IMR-90 (cell line): ENCODE measurements at regions not wholly inside any gene's neighbourhood (a gene's known extent, or its start where the extent isn't known, plus 50 kb on each side); places are given as distances from the start of the nearest gene placed in this dataset.

ENCODE experiments used
- ATAC-seq: fragments of 200-7000 bp; cut with Tn5 transposase; 2 replicates; pipeline ENCODE4 v1.9.1; 2020; ENCODE audit warnings: low read depth, mild to moderate bottlenecking, moderate library complexity
- BruUV-seq: library from RNA; stranded (reverse); fragments of 400-500 nt; replicated peaks from 2 replicates; lab custom pipeline; 2021; lab: Mats Ljungman, UMichigan
- CTCF ChIA-PET: fragments of 300-600 bp; formaldehyde crosslinking; extraction: SDS; loops from one replicate; lab custom pipeline; 2021; ENCODE audit warnings: antibody characterized with exemption; lab: Yijun Ruan, JAX
- POLR2A ChIA-PET: fragments of 300-600 bp; sonication (Branson Sonifier 250); formaldehyde crosslinking; loops from one replicate; lab custom pipeline; 2022; ENCODE audit warnings: antibody characterized with exemption; ENCODE audit not compliant: unreplicated experiment; lab: Charles Lee
- DNase-seq: peaks from one replicate; pipeline ENCODE4 v3.0.0; 2013
- H2AFZ ChIP-seq: replicated peaks from 2 replicates; pipeline ENCODE3; 2013; ENCODE audit warnings: low read length, mild to moderate bottlenecking; ENCODE audit not compliant: poor library complexity
- H2AK5ac ChIP-seq: 2 replicates; pipeline ENCODE4 v1.6.1; 2013; ENCODE audit warnings: low read depth, low read length, inconsistent platforms
- H2AK9ac ChIP-seq: replicated peaks from 2 replicates; pipeline ENCODE3; 2013; ENCODE audit warnings: mild to moderate bottlenecking, low read depth, low read length, moderate library complexity; ENCODE audit not compliant: poor library complexity
- H2BK120ac ChIP-seq: 2 replicates; pipeline ENCODE4 v1.6.1; 2013; ENCODE audit warnings: low read depth, low read length, inconsistent platforms
- H2BK15ac ChIP-seq: 3 replicates; pipeline ENCODE4 v1.6.1; 2013; ENCODE audit warnings: low read depth, low read length, inconsistent platforms
- H2BK20ac ChIP-seq: 2 replicates; pipeline ENCODE4 v1.6.1; 2013; ENCODE audit warnings: low read depth, mild to moderate bottlenecking, inconsistent platforms, low read length, moderate library complexity
- H2BK5ac ChIP-seq: 2 replicates; pipeline ENCODE4 v1.6.1; 2013; ENCODE audit warnings: mild to moderate bottlenecking, low read depth, low read length, inconsistent platforms; ENCODE audit not compliant: poor library complexity, severe bottlenecking
- H3K14ac ChIP-seq: replicated peaks from 2 replicates; pipeline ENCODE4 v1.6.1; 2013; ENCODE audit warnings: low read depth, low read length, inconsistent platforms
- H3K18ac ChIP-seq: 2 replicates; pipeline ENCODE4 v1.6.1; 2013; ENCODE audit warnings: low read depth, low read length, control low read depth
- H3K23ac ChIP-seq: 2 replicates; pipeline ENCODE4 v1.6.1; 2013; ENCODE audit warnings: low read depth, low read length, inconsistent platforms
- H3K27ac ChIP-seq: 2 replicates; pipeline ENCODE4 v1.5.1; 2013; ENCODE audit warnings: mild to moderate bottlenecking, control low read depth, low read length; ENCODE audit not compliant: insufficient read depth
- H3K27me3 ChIP-seq: 2 replicates; pipeline ENCODE4 v1.6.1; 2013; ENCODE audit warnings: low read length; ENCODE audit not compliant: control insufficient read depth, insufficient read depth
- H3K36me3 ChIP-seq: 2 replicates; pipeline ENCODE4 v1.6.1; 2013; ENCODE audit warnings: low read length, mixed read lengths; ENCODE audit not compliant: control insufficient read depth, insufficient read depth
- H3K4ac ChIP-seq: 2 replicates; pipeline ENCODE4 v1.6.1; 2013; ENCODE audit warnings: low read depth, low read length, inconsistent platforms
- H3K4me1 ChIP-seq: 2 replicates; pipeline ENCODE4 v1.6.1; 2013; ENCODE audit warnings: low read length, mixed read lengths; ENCODE audit not compliant: control insufficient read depth, insufficient read depth
- H3K4me2 ChIP-seq: 2 replicates; pipeline ENCODE4 v1.6.1; 2013; ENCODE audit warnings: low read depth, mild to moderate bottlenecking, control low read depth, low read length, moderate library complexity
- H3K4me3 ChIP-seq: 2 replicates; pipeline ENCODE4 v1.5.1; 2013; ENCODE audit warnings: low read depth, mild to moderate bottlenecking, control low read depth, low read length, moderate library complexity; ENCODE audit not compliant: insufficient read depth
- H3K56ac ChIP-seq: 2 replicates; pipeline ENCODE4 v1.6.1; 2013; ENCODE audit warnings: low read length, inconsistent platforms; ENCODE audit not compliant: insufficient read depth; ENCODE audit errors: extremely low read depth
- H3K79me1 ChIP-seq, 2 experiments: 2 replicates each; pipeline ENCODE4 v1.6.1; 2013; ENCODE audit warnings: low read length in 2 of 2, inconsistent platforms in 1 of 2, low read depth in 1 of 2
- H3K9ac ChIP-seq: 2 replicates; pipeline ENCODE4 v1.6.1; 2013; ENCODE audit warnings: low read depth, low read length, control low read depth
- H3K9me1 ChIP-seq: 2 replicates; pipeline ENCODE4 v1.6.1; 2013; ENCODE audit warnings: low read length, inconsistent platforms; ENCODE audit not compliant: insufficient read depth
- H3K9me3 ChIP-seq: 2 replicates; pipeline ENCODE4 v1.6.1; 2013; ENCODE audit warnings: low read length; ENCODE audit not compliant: control insufficient read depth, insufficient read depth
- H4K20me1 ChIP-seq: 2 replicates; pipeline ENCODE4 v1.6.1; 2013; ENCODE audit warnings: low read length, inconsistent platforms; ENCODE audit not compliant: insufficient read depth
- H4K5ac ChIP-seq: 2 replicates; pipeline ENCODE4 v1.6.1; 2013; ENCODE audit warnings: mild to moderate bottlenecking, low read depth, low read length, control low read depth
- H4K8ac ChIP-seq, 2 experiments: 2 replicates each; pipeline ENCODE4 v1.6.1; 2013; ENCODE audit warnings: low read depth in 2 of 2, low read length in 2 of 2, control low read depth in 1 of 2, inconsistent platforms in 1 of 2
- H4K91ac ChIP-seq: 2 replicates; pipeline ENCODE4 v1.6.1; 2013; ENCODE audit warnings: low read depth, low read length, inconsistent platforms; ENCODE audit not compliant: insufficient read depth
- BHLHE40 ChIP-seq: fragments of 150-350 bp; IDR thresholded peaks from 2 replicates; pipeline ENCODE4 v1.6.1; 2016; ENCODE audit warnings: mild to moderate bottlenecking, low read depth, low read length
- WGBS, 2 experiments: methylation state at CpG; one replicate each; pipeline versions ENCODE4 v1.1.5 to v1.1.7; 2013; ENCODE audit warnings: missing lambda C conversion rate in 2 of 2; ENCODE audit not compliant: insufficient read length in 1 of 2; ENCODE audit errors: extremely low coverage in 2 of 2; 5-methylcytosine and 5-hydroxymethylcytosine counted together
- dilution Hi-C: fragments of 300-500 bp; cut with HindIII; formaldehyde crosslinking; loops from one replicate; pipeline ENCODE4 v1.14.3; 2018; ENCODE audit warnings: low sequenced_read_pairs; ENCODE audit not compliant: unreplicated experiment
- in situ Hi-C: fragments of 300-500 bp; cut with MboI; formaldehyde crosslinking; loops from 3 replicates; pipeline ENCODE4 v1.14.3; 2019; ENCODE audit warnings: low sequenced_read_pairs, inconsistent platforms, mixed read lengths
- intact Hi-C: fragments of 100-400 bp; cut with micrococcal nuclease; formaldehyde crosslinking; loops from 2 replicates; pipeline ENCODE4 v1.10.0; 2022

DNA sequence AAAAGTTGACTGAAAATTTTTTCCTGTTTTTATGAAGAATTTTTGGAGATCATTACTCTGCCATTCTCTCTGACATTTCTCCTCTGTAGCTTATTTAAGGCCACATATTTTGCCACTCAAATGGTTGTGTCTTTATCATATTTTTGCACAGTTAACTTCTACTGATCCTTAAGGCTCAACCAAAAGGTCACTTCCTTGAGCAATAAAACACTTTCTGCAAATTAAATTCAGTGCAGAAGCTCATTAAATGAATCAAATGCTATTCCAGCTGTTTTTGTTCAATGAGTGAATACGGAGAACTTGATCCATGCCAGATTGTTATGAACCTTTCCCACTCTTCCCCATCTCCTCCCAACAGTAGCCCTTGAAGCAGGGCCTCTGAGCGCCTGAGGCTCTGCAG is 93.8 kb upstream of the EPB41L4A start:
- in situ Hi-C loops (no loop called here), intact Hi-C loops (no loop called here), dilution Hi-C loops (no loop called here)
- H3K27me3 ChIP-seq: no peaks in the 10 kb centered on the region
- no CpG with 5 or more reads among the region's 2 CpGs for WGBS, 2 experiments
- no peak overlapping the region for H3K14ac ChIP-seq
- H4K20me1 ChIP-seq: no peaks in the 10 kb centered on the region
- H2BK120ac ChIP-seq: no peak overlapping the region
- H4K91ac ChIP-seq: no peak overlapping the region
- H2AFZ ChIP-seq: no peak overlapping the region
- no peak overlapping the region for H2BK20ac ChIP-seq
- CTCF ChIA-PET: no interaction called here
- H2BK15ac ChIP-seq: no peak overlapping the region
- H3K18ac ChIP-seq: no peak overlapping the region
- TF ChIP-seq BHLHE40: no peak
- H3K36me3 ChIP-seq: no peaks in the 10 kb centered on the region
- H3K9ac ChIP-seq: no peak overlapping the region
- ATAC-seq (no peak), DNase-seq (no peak)
- H3K56ac ChIP-seq: no peak overlapping the region
- H3K9me1 ChIP-seq: no peaks in the 10 kb centered on the region
- H2AK5ac ChIP-seq: no peak overlapping the region
- H3K4ac ChIP-seq: no peak overlapping the region
- H3K4me2 ChIP-seq: no peak overlapping the region
- H3K27ac ChIP-seq: no peak overlapping the region
- no peak overlapping the region for H3K23ac ChIP-seq
- no peaks in the 10 kb centered on the region for H3K9me3 ChIP-seq
- no peak overlapping the region for H4K8ac ChIP-seq
- no peak overlapping the region for H4K5ac ChIP-seq
- no peak overlapping the region for H2AK9ac ChIP-seq
- POLR2A ChIA-PET: no interaction called here
- H3K4me1 ChIP-seq: no peaks in the 10 kb centered on the region
- H3K79me1 ChIP-seq: no peaks in the 10 kb centered on the region
- H2BK5ac ChIP-seq: no peak overlapping the region
- no TSS peak for BruUV-seq
- H3K4me3 ChIP-seq: no peak overlapping the region
